Ishikawa (cell line): ENCODE measurements at regions not wholly inside any gene's neighbourhood (a gene's known extent, or its start where the extent isn't known, plus 50 kb on each side); places are given as distances from the start of the nearest gene placed in this dataset.

Source experiments
- CEBPB ChIP-seq: IDR thresholded peaks from 2 replicates; pipeline ENCODE4 v1.6.1; 2012
- EGR1 ChIP-seq: IDR thresholded peaks from 2 replicates; pipeline ENCODE4 v1.6.1; 2012
- EP300 ChIP-seq: IDR thresholded peaks from 2 replicates; pipeline ENCODE4 v1.6.1; 2012; ENCODE audit warnings: borderline replicate concordance
- FOXM1 ChIP-seq: IDR thresholded peaks from 2 replicates; pipeline ENCODE4 v1.6.1; 2012; ENCODE audit warnings: low read depth, borderline replicate concordance
- NFIC ChIP-seq: IDR thresholded peaks from 2 replicates; pipeline ENCODE4 v1.6.1; 2012
- RAD21 ChIP-seq: IDR thresholded peaks from 2 replicates; pipeline ENCODE4 v1.6.1; 2012; ENCODE audit warnings: low read depth
- REST ChIP-seq: IDR thresholded peaks from 2 replicates; pipeline ENCODE4 v1.6.1; 2012; ENCODE audit warnings: low read depth, mild to moderate bottlenecking
- TAF1 ChIP-seq: IDR thresholded peaks from 2 replicates; pipeline ENCODE4 v1.6.1; 2012; ENCODE audit warnings: low read depth, mild to moderate bottlenecking
- TCF12 ChIP-seq: IDR thresholded peaks from 2 replicates; pipeline ENCODE4 v1.6.1; 2012; ENCODE audit warnings: low read depth
- YY1 ChIP-seq: IDR thresholded peaks from 2 replicates; pipeline ENCODE4 v1.6.1; 2012; ENCODE audit warnings: low read depth
- ZBTB7A ChIP-seq: IDR thresholded peaks from 2 replicates; pipeline ENCODE4 v1.6.1; 2012; ENCODE audit warnings: low read depth
- TF ChIP-seq, protein P1 (sequence below): IDR thresholded peaks from 2 replicates; pipeline ENCODE4 v1.6.1; 2012

DNA sequence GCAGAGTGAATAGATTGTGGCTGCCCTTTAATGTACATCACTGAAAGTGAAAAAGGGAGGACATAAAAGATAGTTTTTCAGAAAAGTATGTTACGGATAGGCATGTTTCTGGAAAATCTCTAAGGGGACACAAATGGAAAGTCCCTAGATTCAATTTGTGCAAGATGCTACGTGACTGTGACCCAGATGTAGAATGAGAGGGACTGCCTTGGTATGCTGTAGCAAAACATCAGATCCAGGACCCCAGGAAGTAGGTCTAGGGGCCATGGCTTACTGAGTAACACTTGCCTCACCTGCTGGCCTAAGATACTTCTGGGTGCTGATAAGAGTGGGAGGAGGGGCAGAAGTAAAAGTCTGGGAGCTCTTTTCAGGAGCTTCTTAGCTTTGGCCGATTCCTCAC lies 191.2 kb upstream of the PHYHIPL start:
- TF ChIP-seq EP300, result no peak
- no peak for TF ChIP-seq NFIC
- TF ChIP-seq TCF12, result no peak
- no peak for TF ChIP-seq REST
- TF ChIP-seq, protein P1, sequence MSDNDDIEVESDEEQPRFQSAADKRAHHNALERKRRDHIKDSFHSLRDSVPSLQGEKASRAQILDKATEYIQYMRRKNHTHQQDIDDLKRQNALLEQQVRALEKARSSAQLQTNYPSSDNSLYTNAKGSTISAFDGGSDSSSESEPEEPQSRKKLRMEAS, result no peak
- no peak for TF ChIP-seq YY1
- no peak for TF ChIP-seq ZBTB7A
- TF ChIP-seq EGR1, result no peak
- no peak for TF ChIP-seq TAF1

DNA sequence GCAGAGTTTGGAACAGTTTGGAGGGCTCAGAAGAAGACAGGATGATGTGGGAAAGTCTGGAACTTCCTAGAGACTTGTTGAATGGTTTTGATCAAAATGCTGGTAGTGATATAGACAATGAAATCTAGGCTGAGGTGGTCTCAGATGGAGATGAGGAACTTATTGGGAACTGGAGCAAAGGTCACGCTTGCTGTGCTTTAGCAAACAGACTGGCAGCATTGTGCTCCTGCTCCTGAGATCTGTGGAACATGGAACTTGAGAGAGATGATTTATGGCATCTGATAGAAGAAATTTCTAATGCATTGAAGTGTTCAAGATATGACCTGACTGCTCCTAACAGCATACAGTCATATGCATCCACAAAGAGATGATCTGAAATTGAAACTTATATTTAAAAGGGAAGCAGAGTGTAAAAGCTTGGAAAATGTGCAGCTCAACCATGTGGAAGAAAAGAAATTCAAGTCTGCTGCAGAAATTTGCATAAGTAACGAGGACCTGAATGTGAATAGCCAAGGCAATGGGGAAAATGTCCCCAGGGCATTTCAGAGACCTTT lies 186.9 kb upstream of the PHYHIPL start:
- TF ChIP-seq CEBPB (no peak), NFIC (no peak), ZBTB7A (no peak), YY1 (no peak), REST (no peak), FOXM1 (no peak)
- TF ChIP-seq, protein P1, result no peak

- no peak for TF ChIP-seq CEBPB
Observed at GRCh38 chr10:58990693-58991092, 185.8 kb upstream of the PHYHIPL start.

- TF ChIP-seq, protein P1, result no peak
- TF ChIP-seq YY1 (no peak), CEBPB (no peak), EGR1 (no peak), RAD21 (no peak)
Observed at GRCh38 chr10:58991856-58992255, 184.6 kb upstream of the PHYHIPL start.

- no peak for TF ChIP-seq ZBTB7A
Observed at GRCh38 chr10:58992830-58993460, 183.5 kb upstream of the PHYHIPL start.

- TF ChIP-seq REST (no peak), EGR1 (no peak)
Observed at GRCh38 chr10:58993480-58994221, 182.8 kb upstream of the PHYHIPL start.
